SU-DHL-6 (cell line): ENCODE measurements at regions not wholly inside any gene's neighbourhood (a gene's known extent, or its start where the extent isn't known, plus 50 kb on each side); places are given as distances from the start of the nearest gene placed in this dataset.

Source experiments
- H2AFZ ChIP-seq: fragments of 200-600 bp; sonication (generic); 2 replicates; pipeline ENCODE4 v1.6.1; 2014; ENCODE audit warnings: low read depth, mild to moderate bottlenecking, moderate library complexity, mixed read lengths, antibody characterized with exemption, low read length; ENCODE audit not compliant: severe bottlenecking
- H3F3A ChIP-seq: fragments of 200-600 bp; shearing (Covaris generic); 2 replicates; pipeline ENCODE4 v1.6.0; 2016; ENCODE audit warnings: antibody characterized with exemption, mild to moderate bottlenecking; ENCODE audit not compliant: insufficient read depth
- H3K27ac ChIP-seq: fragments of 200-600 bp; sonication (generic); 2 replicates; pipeline ENCODE4 v1.5.1; 2016; ENCODE audit warnings: low read depth, mild to moderate bottlenecking, low read length, moderate library complexity, mixed read lengths
- H3K27me3 ChIP-seq: fragments of 200-600 bp; sonication (generic), shearing (Covaris generic); 2 replicates; pipeline ENCODE4 v1.6.0; 2014; ENCODE audit warnings: mild to moderate bottlenecking, low read length
- H3K36me3 ChIP-seq: fragments of 200-600 bp; sonication (generic); 2 replicates; pipeline ENCODE4 v1.6.1; 2014; ENCODE audit warnings: mild to moderate bottlenecking, low read length, mixed read lengths
- H3K4me2 ChIP-seq: fragments of 300-600, 200-600 bp; shearing (Covaris generic), sonication (generic); 2 replicates; pipeline ENCODE4 v1.6.0; 2014; ENCODE audit warnings: low read length, low read depth, mild to moderate bottlenecking; ENCODE audit not compliant: poor library complexity, severe bottlenecking
- H3K4me3 ChIP-seq: fragments of 200-600 bp; sonication (generic); 2 replicates; pipeline ENCODE4 v1.5.1; 2014; ENCODE audit warnings: antibody characterized with exemption, low read length, mild to moderate bottlenecking, mixed read lengths; ENCODE audit not compliant: insufficient read depth, poor library complexity, severe bottlenecking
- H3K79me2 ChIP-seq: fragments of 200-600 bp; sonication (generic); 2 replicates; pipeline ENCODE4 v1.6.1; 2014; ENCODE audit warnings: mild to moderate bottlenecking, low read length, moderate library complexity; ENCODE audit not compliant: insufficient read depth
- H3K9ac ChIP-seq: fragments of 200-600 bp; sonication (generic); 2 replicates; pipeline ENCODE4 v1.7.0; 2014; ENCODE audit warnings: mild to moderate bottlenecking, low read length
- H3K9me2 ChIP-seq: fragments of 200-600 bp; sonication (generic); replicated peaks from 2 replicates; pipeline ENCODE4 v1.6.1; 2014; ENCODE audit warnings: low read length; ENCODE audit not compliant: insufficient read depth
- H3K9me3 ChIP-seq: fragments of 200-600 bp; sonication (generic); 2 replicates; pipeline ENCODE4 v1.6.1; 2014; ENCODE audit warnings: low read length, mixed read lengths; ENCODE audit not compliant: insufficient read depth
- H4K20me1 ChIP-seq: fragments of 200-600 bp; sonication (generic); 2 replicates; pipeline ENCODE4 v1.6.1; 2014; ENCODE audit warnings: low read depth, mild to moderate bottlenecking, antibody characterized with exemption, low read length, moderate library complexity, mixed read lengths
- EZH2phosphoT487 ChIP-seq: fragments of 200-600 bp; sonication (generic), shearing (Covaris generic); conservative IDR thresholded peaks from 2 replicates; pipeline ENCODE4 v1.6.1; 2018; ENCODE audit warnings: mild to moderate bottlenecking, antibody characterized with exemption, low read length, moderate library complexity, mixed read lengths
- TF ChIP-seq, protein P1 (sequence below): fragments of 200-600 bp; sonication (generic); IDR thresholded peaks from one replicate; pipeline ENCODE4 v1.5.1; 2017; ENCODE audit warnings: antibody characterized with exemption, mild to moderate bottlenecking, low read length, moderate library complexity; ENCODE audit not compliant: insufficient read depth, poor library complexity, severe bottlenecking

- H3F3A ChIP-seq = no peaks in the 10 kb centered on the region
- no peaks in the 10 kb centered on the region for H3K27me3 ChIP-seq
- H3K9ac ChIP-seq = no peak overlapping the region
- no peaks in the 10 kb centered on the region for H3K9me2 ChIP-seq
- H4K20me1 ChIP-seq = no peaks in the 10 kb centered on the region
- no peak for TF ChIP-seq EZH2phosphoT487
- H3K27ac ChIP-seq = no peak overlapping the region
- no peaks in the 10 kb centered on the region for H3K79me2 ChIP-seq
- no peak overlapping the region for H2AFZ ChIP-seq
- no peaks in the 10 kb centered on the region for H3K36me3 ChIP-seq
- no peak overlapping the region for H3K4me2 ChIP-seq
- H3K4me3 ChIP-seq = no peak overlapping the region
- no peaks in the 10 kb centered on the region for H3K9me3 ChIP-seq
These were observed 83.7 kb upstream of the FSHR start for GRCh38 chr2:49237867-49238603.

DNA sequence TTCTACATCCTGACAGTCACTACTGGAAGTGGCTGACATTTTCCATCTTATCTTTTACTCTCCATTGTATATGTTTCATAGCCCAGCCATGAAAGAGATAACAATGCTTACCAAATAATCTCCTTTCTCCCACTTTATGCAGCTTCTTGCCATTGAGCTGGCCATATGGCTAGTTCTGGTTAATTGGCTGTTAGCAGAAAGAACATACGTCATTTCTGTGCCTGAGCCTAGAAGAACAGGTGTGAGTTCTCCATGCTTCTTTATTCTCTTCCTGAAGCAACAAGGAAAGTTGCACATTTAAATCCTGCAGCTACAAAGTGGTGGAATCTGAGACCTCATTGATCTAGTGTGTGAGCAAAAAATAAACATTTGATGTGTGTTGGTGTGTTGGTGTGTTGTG lies 82.0 kb upstream of the FSHR start:
- Histone ChIP-seq H4K20me1 (no peaks in the 10 kb centered on the region), H3F3A (no peaks in the 10 kb centered on the region), H3K9me2 (no peaks in the 10 kb centered on the region), H3K27me3 (no peaks in the 10 kb centered on the region), H3K27ac (no peak overlapping the region), H3K36me3 (no peaks in the 10 kb centered on the region), H3K9ac (no peak overlapping the region), H3K79me2 (no peaks in the 10 kb centered on the region), H3K4me3 (no peak overlapping the region), H2AFZ (no peak overlapping the region), H3K9me3 (no peaks in the 10 kb centered on the region), H3K4me2 (no peak overlapping the region)
- no peak for TF ChIP-seq EZH2phosphoT487
- TF ChIP-seq, protein P1, sequence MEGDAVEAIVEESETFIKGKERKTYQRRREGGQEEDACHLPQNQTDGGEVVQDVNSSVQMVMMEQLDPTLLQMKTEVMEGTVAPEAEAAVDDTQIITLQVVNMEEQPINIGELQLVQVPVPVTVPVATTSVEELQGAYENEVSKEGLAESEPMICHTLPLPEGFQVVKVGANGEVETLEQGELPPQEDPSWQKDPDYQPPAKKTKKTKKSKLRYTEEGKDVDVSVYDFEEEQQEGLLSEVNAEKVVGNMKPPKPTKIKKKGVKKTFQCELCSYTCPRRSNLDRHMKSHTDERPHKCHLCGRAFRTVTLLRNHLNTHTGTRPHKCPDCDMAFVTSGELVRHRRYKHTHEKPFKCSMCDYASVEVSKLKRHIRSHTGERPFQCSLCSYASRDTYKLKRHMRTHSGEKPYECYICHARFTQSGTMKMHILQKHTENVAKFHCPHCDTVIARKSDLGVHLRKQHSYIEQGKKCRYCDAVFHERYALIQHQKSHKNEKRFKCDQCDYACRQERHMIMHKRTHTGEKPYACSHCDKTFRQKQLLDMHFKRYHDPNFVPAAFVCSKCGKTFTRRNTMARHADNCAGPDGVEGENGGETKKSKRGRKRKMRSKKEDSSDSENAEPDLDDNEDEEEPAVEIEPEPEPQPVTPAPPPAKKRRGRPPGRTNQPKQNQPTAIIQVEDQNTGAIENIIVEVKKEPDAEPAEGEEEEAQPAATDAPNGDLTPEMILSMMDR = no peak

DNA sequence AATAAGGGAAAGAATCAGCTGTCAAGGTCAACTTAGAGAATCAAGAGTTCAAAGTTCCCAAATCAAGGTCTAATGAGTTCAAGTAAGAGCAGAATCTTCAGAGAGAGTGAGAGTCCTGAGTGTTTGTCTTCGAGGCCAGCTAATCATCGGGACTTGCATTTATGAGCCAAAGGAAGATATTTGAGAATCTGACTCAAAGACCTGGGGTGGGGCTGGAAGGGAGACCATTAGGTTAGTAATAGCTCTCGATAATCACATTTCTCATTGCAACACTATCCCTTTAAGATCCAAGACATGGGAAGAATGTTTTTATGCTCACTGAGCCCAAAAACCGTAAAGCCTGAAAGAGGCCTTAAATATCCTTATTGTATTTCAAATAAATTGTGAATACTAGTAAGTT lies 72.0 kb upstream of the FSHR start:
- H3F3A ChIP-seq = no peaks in the 10 kb centered on the region
- H3K27me3 ChIP-seq = no peaks in the 10 kb centered on the region
- no peaks in the 10 kb centered on the region for H4K20me1 ChIP-seq
- no peak overlapping the region for H3K27ac ChIP-seq
- TF ChIP-seq EZH2phosphoT487 = no peak
- TF ChIP-seq, protein P1 = no peak
- no peaks in the 10 kb centered on the region for H3K9me3 ChIP-seq
- H3K4me3 ChIP-seq = no peak overlapping the region
- H3K36me3 ChIP-seq = no peaks in the 10 kb centered on the region
- no peaks in the 10 kb centered on the region for H3K9me2 ChIP-seq
- H3K4me2 ChIP-seq = no peak overlapping the region
- H3K79me2 ChIP-seq = no peaks in the 10 kb centered on the region
- H2AFZ ChIP-seq = no peak overlapping the region
- no peak overlapping the region for H3K9ac ChIP-seq

GRCh38 chr2:49225126-49225525 lies 70.8 kb upstream of the FSHR start:
- H3K4me3 ChIP-seq = no peak overlapping the region
- no peak overlapping the region for H2AFZ ChIP-seq
- no peak overlapping the region for H3K4me2 ChIP-seq
- no peaks in the 10 kb centered on the region for H4K20me1 ChIP-seq
- H3K27ac ChIP-seq = no peak overlapping the region
- no peak overlapping the region for H3K9ac ChIP-seq
- H3K9me2 ChIP-seq = no peaks in the 10 kb centered on the region
- no peaks in the 10 kb centered on the region for H3F3A ChIP-seq
- no peaks in the 10 kb centered on the region for H3K36me3 ChIP-seq
- H3K79me2 ChIP-seq = no peaks in the 10 kb centered on the region
- TF ChIP-seq, protein P1 = no peak
- no peak for TF ChIP-seq EZH2phosphoT487
- no peaks in the 10 kb centered on the region for H3K27me3 ChIP-seq
- H3K9me3 ChIP-seq = no peaks in the 10 kb centered on the region
